GM23248 (cell line): ENCODE measurements at regions not wholly inside any gene's neighbourhood (a gene's known extent, or its start where the extent isn't known, plus 50 kb on each side); places are given as distances from the start of the nearest gene placed in this dataset.

Experiments used
- EZH2 ChIP-seq: fragments of 200-600 bp; sonication (generic); IDR thresholded peaks from 2 replicates; pipeline ENCODE4 v1.6.1; 2018; ENCODE audit warnings: antibody characterized with exemption, mild to moderate bottlenecking; ENCODE audit not compliant: insufficient read depth, poor library complexity, severe bottlenecking
- EZH2phosphoT487 ChIP-seq: fragments of 200-600 bp; sonication (generic); IDR thresholded peaks from 2 replicates; pipeline ENCODE4 v1.6.1; 2018; ENCODE audit warnings: antibody characterized with exemption, moderate library complexity, mild to moderate bottlenecking, low read depth; ENCODE audit not compliant: insufficient read depth

- no peak for TF ChIP-seq EZH2
- no peak for TF ChIP-seq EZH2phosphoT487
Observed at GRCh38 chr15:66868918-66869317, 166.9 kb downstream of the SMAD6 start.
